ENCODE measurements at regions not wholly inside any gene's neighbourhood (a gene's known extent, or its start where the extent isn't known, plus 50 kb on each side); places are given as distances from the start of the nearest gene placed in this dataset. TPM values are rescaled to one million over a fixed set of nuclear protein-coding genes. Genes with fewer than 3 reads are reported as not detected.

DNA sequence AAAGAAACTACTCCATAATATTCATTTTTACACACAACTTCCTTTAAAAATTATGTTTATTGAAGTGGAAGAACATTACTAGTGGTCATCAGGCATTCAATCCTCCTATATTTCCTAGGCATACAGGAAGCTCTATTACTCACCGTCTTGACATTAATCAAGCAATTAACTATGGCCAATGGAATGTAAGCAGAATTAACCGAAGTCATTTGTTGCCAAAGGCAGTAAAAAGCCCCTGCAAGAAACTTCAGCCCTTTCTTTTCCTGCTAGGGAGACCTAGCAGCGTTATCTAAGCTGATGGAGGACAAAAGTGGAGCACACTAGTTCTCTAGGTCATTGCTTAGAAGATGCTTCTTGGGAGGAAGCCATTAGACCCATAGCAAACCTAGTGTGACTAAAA, 399.6 kb downstream of the KCNH5 start:
- H3K4me2 ChIP-seq, result no peak overlapping the region
- WGBS (ENCODE audit: low lambda C conversion rate, missing lambda C conversion rate), result 56% methylated on average over 3 of the region's 3 CpGs
- TF ChIP-seq, protein P1, sequence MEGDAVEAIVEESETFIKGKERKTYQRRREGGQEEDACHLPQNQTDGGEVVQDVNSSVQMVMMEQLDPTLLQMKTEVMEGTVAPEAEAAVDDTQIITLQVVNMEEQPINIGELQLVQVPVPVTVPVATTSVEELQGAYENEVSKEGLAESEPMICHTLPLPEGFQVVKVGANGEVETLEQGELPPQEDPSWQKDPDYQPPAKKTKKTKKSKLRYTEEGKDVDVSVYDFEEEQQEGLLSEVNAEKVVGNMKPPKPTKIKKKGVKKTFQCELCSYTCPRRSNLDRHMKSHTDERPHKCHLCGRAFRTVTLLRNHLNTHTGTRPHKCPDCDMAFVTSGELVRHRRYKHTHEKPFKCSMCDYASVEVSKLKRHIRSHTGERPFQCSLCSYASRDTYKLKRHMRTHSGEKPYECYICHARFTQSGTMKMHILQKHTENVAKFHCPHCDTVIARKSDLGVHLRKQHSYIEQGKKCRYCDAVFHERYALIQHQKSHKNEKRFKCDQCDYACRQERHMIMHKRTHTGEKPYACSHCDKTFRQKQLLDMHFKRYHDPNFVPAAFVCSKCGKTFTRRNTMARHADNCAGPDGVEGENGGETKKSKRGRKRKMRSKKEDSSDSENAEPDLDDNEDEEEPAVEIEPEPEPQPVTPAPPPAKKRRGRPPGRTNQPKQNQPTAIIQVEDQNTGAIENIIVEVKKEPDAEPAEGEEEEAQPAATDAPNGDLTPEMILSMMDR (IDR thresholded peaks at IDR 0.05; ENCODE audit: poor library complexity), result no peak
- no peak for TF ChIP-seq EZH2 (IDR thresholded peaks at IDR 0.05; ENCODE audit: borderline replicate concordance)
- TF ChIP-seq EZH2phosphoT487 (IDR thresholded peaks at IDR 0.05; ENCODE audit: low read depth, severe bottlenecking, unreplicated experiment), result no peak

More for the DNA sequence above, 399.6 kb downstream of the KCNH5 start:
- H3K4me3 ChIP-seq, result no peak overlapping the region
- H3K4me1 ChIP-seq (ENCODE audit: insufficient read depth), result no peaks in the 10 kb centered on the region
- no peaks in the 10 kb centered on the region for H4K20me1 ChIP-seq (ENCODE audit: insufficient read depth, poor library complexity, severe bottlenecking)
- H3K79me2 ChIP-seq, result no peaks in the 10 kb centered on the region
- no peaks in the 10 kb centered on the region for H3K9me2 ChIP-seq (replicated peaks; ENCODE audit: insufficient read depth)
- H3K36me3 ChIP-seq (replicated peaks; ENCODE audit: insufficient read depth, low read depth), result no peaks in the 10 kb centered on the region
- no peaks in the 10 kb centered on the region for H3K9me3 ChIP-seq (ENCODE audit: low read depth)
- DNase-seq (ENCODE audit: low spot score), result no peak
- H3K27me3 ChIP-seq, result no peaks in the 10 kb centered on the region
- no peak overlapping the region for H3K27ac ChIP-seq
- no peak overlapping the region for H2AFZ ChIP-seq

Small RNA genes lying in the stretch of these regions (small RNA-seq; reads per million reads assigned to genes)
- gene AL389895.1, result not detected

Data from hepatocyte (in vitro differentiated cells).